Endothelial cell of umbilical vein (primary cell): ENCODE measurements at regions not wholly inside any gene's neighbourhood (a gene's known extent, or its start where the extent isn't known, plus 50 kb on each side); places are given as distances from the start of the nearest gene placed in this dataset.

Experiments
- BruUV-seq: library from RNA; stranded (reverse); fragments of 400-500 nt; replicated peaks from 2 replicates; lab custom pipeline; 2021; lab: Mats Ljungman, UMichigan
- CTCF ChIA-PET: fragments of 300-600, 350-600 bp; sonication (Branson Sonifier 250); formaldehyde crosslinking; loops from one replicate; lab custom pipeline; 2021; ENCODE audit warnings: antibody characterized with exemption, inconsistent platforms; lab: Charles Lee
- POLR2A ChIA-PET: fragments of 300-600, 350-600 bp; sonication (Branson Sonifier 250); formaldehyde crosslinking; loops from one replicate; lab custom pipeline; 2021; ENCODE audit warnings: antibody characterized with exemption, inconsistent platforms; lab: Charles Lee
- DNase-seq: peaks from one replicate; pipeline ENCODE4 v3.0.0-alpha.2; 2011; ENCODE audit warnings: low read depth, low spot score
- FAIRE-seq: peaks from 2 replicates; lab custom pipeline; 2011; peaks lifted over from hg19 to GRCh38; lab: Jason Lieb, UNC
- H2AFZ ChIP-seq: 2 replicates; pipeline ENCODE4 v1.6.0; 2012; ENCODE audit warnings: low read depth, low read length, control low read depth, inconsistent platforms
- H3K27ac ChIP-seq: 2 replicates; pipeline ENCODE4 v1.5.1; 2011; ENCODE audit warnings: low read depth, mild to moderate bottlenecking, control low read depth, low read length, moderate library complexity; ENCODE audit not compliant: insufficient read depth
- H3K27me3 ChIP-seq, 2 experiments: 2 replicates each; pipeline versions ENCODE4 v1.6.0 to v1.6.1; 2011; ENCODE audit warnings: low read length in 2 of 2, mixed read lengths in 1 of 2; ENCODE audit not compliant: control insufficient read depth in 2 of 2, insufficient read depth in 2 of 2
- H3K36me3 ChIP-seq, 2 experiments: 2 replicates in 1 of 2; 3 replicates in 1 of 2; pipeline ENCODE4 v1.5.1; 2011; ENCODE audit warnings: low read length in 2 of 2, mild to moderate bottlenecking in 1 of 2, moderate library complexity in 1 of 2; ENCODE audit not compliant: control insufficient read depth in 2 of 2, insufficient read depth in 2 of 2; ENCODE audit errors: extremely low read depth in 1 of 2
- H3K4me1 ChIP-seq: 3 replicates; pipeline ENCODE4 v1.5.1; 2011; ENCODE audit warnings: mild to moderate bottlenecking, low read length; ENCODE audit not compliant: control insufficient read depth, insufficient read depth; ENCODE audit errors: extremely low read depth
- H3K4me2 ChIP-seq: 2 replicates; pipeline ENCODE4 v1.6.1; 2011; ENCODE audit warnings: low read length, control low read depth, mixed read lengths; ENCODE audit not compliant: insufficient read depth
- H3K4me3 ChIP-seq, 3 experiments: fragments of 200-600 bp in 1 of 3; sonication (generic), shearing (Covaris generic) in 1 of 3; replicated peaks in 1 of 3; 2 replicates each; pipeline ENCODE4 v1.5.1; 2011 to 2016; ENCODE audit warnings: control low read depth in 3 of 3, low read length in 3 of 3, mild to moderate bottlenecking in 2 of 3, inconsistent platforms in 1 of 3, low read depth in 1 of 3, moderate library complexity in 1 of 3; ENCODE audit not compliant: insufficient read depth in 1 of 3
- H3K79me2 ChIP-seq: 2 replicates; pipeline ENCODE4 v1.6.0; 2012; ENCODE audit warnings: low read length, inconsistent platforms; ENCODE audit not compliant: control insufficient read depth, insufficient read depth
- H3K9ac ChIP-seq: replicated peaks from 2 replicates; pipeline ENCODE3; 2011; ENCODE audit warnings: low read length, control low read depth; ENCODE audit not compliant: insufficient read depth; ENCODE audit errors: extremely low read depth
- H3K9me1 ChIP-seq: replicated peaks from 3 replicates; pipeline ENCODE4 v1.6.0; 2011; ENCODE audit warnings: mild to moderate bottlenecking, low read length; ENCODE audit not compliant: control insufficient read depth, insufficient read depth; ENCODE audit errors: extremely low read depth
- H3K9me3 ChIP-seq: replicated peaks from 2 replicates; pipeline ENCODE4 v1.5.1; 2012; ENCODE audit warnings: low read length, inconsistent platforms; ENCODE audit not compliant: control insufficient read depth, insufficient read depth
- H4K20me1 ChIP-seq: replicated peaks from 2 replicates; pipeline ENCODE3; 2011; ENCODE audit warnings: mild to moderate bottlenecking, low read length; ENCODE audit not compliant: control insufficient read depth, insufficient read depth; ENCODE audit errors: extremely low read depth
- CTCF ChIP-seq, 2 donors: IDR thresholded peaks; 1 replicate in 1 of 2; 2 replicates in 1 of 2; pipeline ENCODE4 v1.5.1; 2011; ENCODE audit warnings: low read length in 2 of 2, mild to moderate bottlenecking in 2 of 2, moderate library complexity in 2 of 2, control low read depth in 1 of 2, inconsistent platforms in 1 of 2, low read depth in 1 of 2; ENCODE audit not compliant: insufficient read depth in 1 of 2; ENCODE audit errors: extremely low read depth in 1 of 2
- EZH2 ChIP-seq: IDR thresholded peaks from 2 replicates; pipeline ENCODE4 v1.6.1; 2012; ENCODE audit warnings: borderline replicate concordance, low read depth, mild to moderate bottlenecking, moderate library complexity, low read length, inconsistent platforms; ENCODE audit not compliant: severe bottlenecking
- FOS ChIP-seq: IDR thresholded peaks from 2 replicates; pipeline ENCODE4 v1.6.1; 2011; ENCODE audit warnings: mild to moderate bottlenecking, low read length, moderate library complexity, borderline replicate concordance; ENCODE audit not compliant: insufficient read depth
- GATA2 ChIP-seq: IDR thresholded peaks from 2 replicates; pipeline ENCODE4 v1.7.0; 2011; ENCODE audit warnings: low read depth, mild to moderate bottlenecking, moderate library complexity, mixed read lengths, low read length; ENCODE audit not compliant: insufficient read length, insufficient read depth
- JUN ChIP-seq: IDR thresholded peaks from 2 replicates; pipeline ENCODE4 v1.6.1; 2011; ENCODE audit warnings: borderline replicate concordance, low read depth; ENCODE audit not compliant: insufficient read length, insufficient read depth
- MAX ChIP-seq: IDR thresholded peaks from 2 replicates; pipeline ENCODE4 v1.6.1; 2011; ENCODE audit not compliant: insufficient read depth, insufficient read length
- MYC ChIP-seq: IDR thresholded peaks from one replicate; pipeline ENCODE4 v1.6.1; 2011; ENCODE audit warnings: mild to moderate bottlenecking, low read depth, low read length
- POLR2AphosphoS5 ChIP-seq: IDR thresholded peaks from 2 replicates; pipeline ENCODE4 v1.6.1; 2012; ENCODE audit warnings: low read depth, mild to moderate bottlenecking, control low read depth, low read length, moderate library complexity; ENCODE audit not compliant: insufficient read depth
- dilution Hi-C: fragments of 300-500 bp; cut with MboI; formaldehyde crosslinking; loops from one replicate; pipeline ENCODE4 v1.15.0; 2019; ENCODE audit warnings: low sequenced_read_pairs; ENCODE audit not compliant: extremely low pct_ligation_motif_present
- intact Hi-C: fragments of 100-400 bp; cut with micrococcal nuclease; formaldehyde crosslinking; loops from one replicate; pipeline ENCODE4 v1.10.0; 2022

GRCh38 chr4:152236519-152237056 is 299.3 kb downstream of the FBXW7 start:
- FAIRE-seq (no peak), DNase-seq (no peak)
- Histone ChIP-seq H3K27ac (no peak overlapping the region), H3K9ac (no peak overlapping the region), H3K4me1 (no peaks in the 10 kb centered on the region), H3K27me3 (no peaks in the 10 kb centered on the region), H3K9me3 (no peaks in the 10 kb centered on the region), H3K9me1 (no peaks in the 10 kb centered on the region), H3K4me3 (no peak overlapping the region), H3K79me2 (no peaks in the 10 kb centered on the region), H2AFZ (no peak overlapping the region), H3K4me2 (no peak overlapping the region), H3K36me3 (no peaks in the 10 kb centered on the region), H4K20me1 (no peaks in the 10 kb centered on the region)
- ChIA-PET POLR2A (no interaction called here), CTCF (no interaction called here)
- dilution Hi-C loops, result no loop called here
- intact Hi-C loops, result no loop called here
- BruUV-seq, result no TSS peak
- TF ChIP-seq EZH2 (no peak), MAX (no peak)

GRCh38 chr4:152235718-152236117 is 300.2 kb downstream of the FBXW7 start:
- FAIRE-seq (no peak), DNase-seq (no peak)
- Histone ChIP-seq H3K79me2 (no peaks in the 10 kb centered on the region), H3K9ac (no peak overlapping the region), H3K9me3 (no peaks in the 10 kb centered on the region), H3K4me3 (no peak overlapping the region), H3K27me3 (no peaks in the 10 kb centered on the region), H3K4me1 (no peaks in the 10 kb centered on the region), H3K36me3 (no peaks in the 10 kb centered on the region), H3K9me1 (no peaks in the 10 kb centered on the region), H4K20me1 (no peaks in the 10 kb centered on the region), H3K27ac (no peak overlapping the region), H3K4me2 (no peak overlapping the region), H2AFZ (no peak overlapping the region)
- ChIA-PET POLR2A (interaction anchor here (0.6 kb wide), 1 partner anchor 584 kb away, joined by 3 read pairs; no protein-coding TSS in a partner anchor), CTCF (no interaction called here)
- intact Hi-C loops, result no loop called here
- no TSS peak for BruUV-seq
- no peak for TF ChIP-seq JUN
- no peak for TF ChIP-seq FOS
- TF ChIP-seq POLR2AphosphoS5, result no peak
- TF ChIP-seq GATA2, result no peak
- TF ChIP-seq MAX, result no peak
- no peak for TF ChIP-seq MYC
- no peak for TF ChIP-seq CTCF (IDR thresholded peaks at IDR 0.05; ENCODE audit: extremely low read depth in 1 of 2, insufficient read depth in 1 of 2, low read depth in 1 of 2, low read length in 2 of 2)
- TF ChIP-seq EZH2, result no peak
- dilution Hi-C loops, result no loop called here
